B cell (primary cell): ENCODE measurements at regions not wholly inside any gene's neighbourhood (a gene's known extent, or its start where the extent isn't known, plus 50 kb on each side); places are given as distances from the start of the nearest gene placed in this dataset.
"Not testable (repeated sequence)": the region's sequence is repeated elsewhere in the genome, so short reads cannot be mapped to it uniquely, and the experiment has no call there.

Experiments used
- CTCF ChIP-seq: fragments of 200-600 bp; IDR thresholded peaks from one replicate; pipeline ENCODE4 v1.8.0; 2022; ENCODE audit warnings: antibody characterized with exemption, mild to moderate bottlenecking
- EZH2 ChIP-seq: IDR thresholded peaks from 2 replicates; pipeline ENCODE4 v1.6.1; 2012; ENCODE audit warnings: borderline replicate concordance, low read depth, mild to moderate bottlenecking, moderate library complexity, low read length; ENCODE audit not compliant: insufficient read depth, poor library complexity, severe bottlenecking

GRCh38 chr2:44074795-44075194 lies 79.0 kb upstream of the LRPPRC start:
- TF ChIP-seq CTCF, EZH2: not testable (repeated sequence)
